ENCODE measurements at regions not wholly inside any gene's neighbourhood (a gene's known extent, or its start where the extent isn't known, plus 50 kb on each side); places are given as distances from the start of the nearest gene placed in this dataset.
"Not testable (repeated sequence)": the region's sequence is repeated elsewhere in the genome, so short reads cannot be mapped to it uniquely, and the experiment has no call there.

- DNase-seq = not testable (repeated sequence)
Observed at GRCh38 chr5:145652700-145653099, 182.4 kb downstream of the PRELID2 start.

- not testable (repeated sequence) for DNase-seq
Observed at GRCh38 chr5:145647137-145647536, 188.0 kb downstream of the PRELID2 start.

GRCh38 chr5:145643214-145643613 lies 191.9 kb downstream of the PRELID2 start:
- DNase-seq = not testable (repeated sequence)

DNA sequence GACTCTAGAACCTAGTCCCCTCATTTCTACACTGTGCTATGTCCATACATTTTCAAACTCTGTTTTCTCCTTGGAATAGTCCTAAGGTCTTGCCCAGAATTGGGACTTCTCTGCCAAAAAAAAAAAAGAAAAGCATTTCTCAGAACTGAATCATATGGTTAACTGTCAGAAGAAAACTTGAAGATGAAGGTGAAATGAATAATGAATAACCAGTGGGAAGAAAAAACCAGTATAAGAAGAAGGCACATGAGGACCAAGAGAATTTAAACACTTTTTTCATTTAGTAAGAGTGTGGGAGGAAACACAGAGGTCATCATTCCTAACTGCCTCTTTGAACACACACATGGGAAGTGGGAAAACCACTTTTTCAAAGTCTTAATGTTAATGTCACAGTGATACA lies 197.7 kb downstream of the PRELID2 start:
- no peak for DNase-seq

DNA sequence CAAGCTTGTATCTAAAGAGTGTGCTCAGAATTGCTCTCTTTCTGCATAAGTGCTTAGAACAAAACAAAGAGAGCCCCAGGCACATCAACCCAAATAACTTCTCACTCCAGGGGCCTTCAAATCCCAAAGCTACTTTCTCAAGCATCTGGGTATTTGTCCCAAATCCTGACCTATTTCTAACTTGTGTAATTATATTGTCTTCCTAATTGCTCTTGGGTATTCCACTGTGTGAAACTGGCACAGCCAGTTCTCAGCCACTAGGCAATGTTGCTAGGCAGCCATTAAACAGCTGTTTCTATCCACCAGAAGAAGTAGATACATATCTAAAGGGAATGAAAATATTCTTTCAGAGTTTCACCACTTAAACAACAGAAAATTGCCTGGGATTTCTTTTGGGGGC lies 198.8 kb downstream of the PRELID2 start:
- DNase-seq = no peak

DNA sequence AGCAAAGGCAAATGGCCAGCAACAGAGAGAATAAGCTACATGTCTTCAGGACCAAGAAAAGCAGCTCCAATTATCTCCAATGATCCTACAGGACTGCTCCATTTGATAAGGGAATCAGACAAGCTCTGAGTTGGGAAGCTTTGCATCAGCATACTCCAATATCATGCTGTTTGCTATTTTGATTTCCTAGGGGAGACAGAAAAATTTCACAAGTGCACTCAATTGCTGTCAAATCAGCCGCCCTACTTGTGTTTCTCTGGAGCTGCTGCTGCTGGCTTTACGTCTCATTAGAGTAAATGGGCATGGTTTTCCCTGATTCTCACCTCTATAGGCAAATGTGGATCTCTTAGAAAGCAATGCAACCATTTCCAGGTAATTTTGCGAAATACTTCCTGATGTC lies 201.7 kb downstream of the PRELID2 start:
- DNase-seq = no peak

- DNase-seq = no peak
Observed at GRCh38 chr5:145632701-145633100, 202.4 kb downstream of the PRELID2 start.

DNA sequence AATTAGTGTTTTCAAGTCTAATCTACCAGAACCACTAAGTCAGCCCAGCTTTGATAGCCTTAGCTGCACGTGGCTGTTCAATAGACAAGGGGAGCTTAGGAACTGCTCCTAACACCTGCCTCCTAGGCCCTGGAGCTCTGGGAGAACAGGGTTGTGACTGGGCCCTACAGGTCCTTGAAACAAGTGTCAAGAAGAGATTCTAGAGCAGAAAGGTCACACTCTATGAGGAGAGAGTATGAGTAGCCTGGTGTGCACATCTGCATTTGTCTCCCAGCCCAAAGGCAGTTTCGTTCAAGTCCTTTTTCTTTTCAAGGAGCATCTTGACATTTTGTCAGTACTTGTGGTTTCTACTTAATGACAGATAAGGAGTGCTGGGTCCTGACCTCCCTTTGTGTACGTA lies 206.1 kb downstream of the PRELID2 start:
- DNase-seq = no peak

- DNase-seq = no peak
Observed at GRCh38 chr5:145628525-145628924, 206.6 kb downstream of the PRELID2 start.

DNA sequence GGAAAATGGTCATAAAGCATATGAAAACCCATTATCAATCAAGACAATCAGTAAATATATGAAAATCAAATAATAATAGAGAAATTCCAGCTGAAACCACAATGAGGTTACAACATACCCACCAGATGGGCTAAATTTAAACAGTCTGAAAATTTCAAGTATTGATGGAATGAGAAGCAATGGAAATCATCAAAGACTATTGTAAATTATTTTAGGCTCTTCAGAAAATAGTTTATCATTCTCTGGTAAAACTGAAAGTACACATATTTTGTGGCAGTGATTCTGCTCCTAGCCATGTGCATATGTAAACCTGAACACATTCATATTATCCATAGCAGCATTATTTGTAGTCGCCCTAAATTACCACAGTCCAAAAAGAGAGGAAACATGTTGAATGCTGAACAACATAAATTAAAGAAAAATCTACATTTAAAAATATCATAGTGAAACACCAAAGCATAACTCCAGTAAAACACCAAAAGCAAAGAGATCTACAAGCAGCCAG lies 215.3 kb downstream of the PRELID2 start:
- DNase-seq = no peak

DNA sequence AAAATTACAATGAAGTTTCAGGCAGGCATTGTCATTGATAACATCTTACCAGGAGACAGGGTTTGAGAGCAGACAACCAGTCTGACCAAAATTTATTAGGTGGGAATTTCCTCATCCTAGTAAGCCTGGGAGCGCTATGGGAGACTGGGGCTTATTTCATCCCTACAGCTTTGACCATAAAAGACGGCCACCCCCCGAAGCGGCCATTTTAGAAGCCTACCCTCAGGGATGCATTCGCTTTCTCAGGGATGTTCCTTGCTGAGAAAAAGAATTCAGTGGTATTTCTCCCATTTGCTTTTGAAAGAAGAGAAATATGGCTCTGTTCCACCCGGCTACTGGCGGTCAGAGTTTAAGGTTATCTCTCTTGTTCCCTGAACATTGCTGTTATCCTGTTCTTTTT lies 218.4 kb downstream of the PRELID2 start:
- not testable (repeated sequence) for DNase-seq

- no peak for DNase-seq
Observed at GRCh38 chr5:145598983-145599382, 236.2 kb downstream of the PRELID2 start.

DNA sequence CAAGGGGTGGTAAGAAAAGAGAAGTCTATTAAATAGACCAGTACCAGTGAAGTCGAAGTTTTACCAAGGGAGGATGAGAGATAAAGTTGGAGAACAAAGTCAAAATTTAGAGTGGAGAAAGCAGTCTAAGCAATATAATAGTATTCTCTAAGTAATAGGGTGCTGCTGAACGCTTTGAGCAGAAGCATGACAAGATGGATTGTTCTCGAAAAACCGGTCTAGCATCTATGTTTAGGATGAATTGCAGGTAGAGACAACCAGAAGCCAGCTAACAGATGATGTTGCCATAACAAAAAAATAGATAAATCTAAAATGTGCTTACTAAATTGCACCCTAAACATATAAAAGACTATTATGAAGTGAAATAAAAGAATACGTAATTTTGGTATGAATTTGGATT lies 237.0 kb downstream of the PRELID2 start:
- DNase-seq = no peak

GRCh38 chr5:145591578-145591977 lies 243.6 kb downstream of the PRELID2 start:
- no peak for DNase-seq

DNA sequence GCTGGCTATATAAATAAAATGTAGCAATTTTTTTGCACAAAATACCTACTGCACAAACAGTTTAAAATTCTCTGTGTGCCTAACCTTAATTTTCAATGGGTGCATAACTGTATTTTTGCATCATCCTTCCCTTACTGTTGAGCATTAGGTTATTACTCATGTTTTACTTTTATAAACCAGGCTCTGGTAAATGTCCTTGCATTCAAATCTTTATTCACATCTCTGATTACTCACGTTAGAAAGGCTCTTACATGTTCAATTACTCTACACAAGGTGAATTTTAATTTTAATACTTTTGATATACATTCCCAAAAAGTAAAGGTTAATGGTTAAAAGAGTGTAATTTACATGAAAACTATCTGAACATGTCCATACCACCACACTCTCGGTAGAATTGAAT lies 246.1 kb downstream of the PRELID2 start:
- no peak for DNase-seq

DNA sequence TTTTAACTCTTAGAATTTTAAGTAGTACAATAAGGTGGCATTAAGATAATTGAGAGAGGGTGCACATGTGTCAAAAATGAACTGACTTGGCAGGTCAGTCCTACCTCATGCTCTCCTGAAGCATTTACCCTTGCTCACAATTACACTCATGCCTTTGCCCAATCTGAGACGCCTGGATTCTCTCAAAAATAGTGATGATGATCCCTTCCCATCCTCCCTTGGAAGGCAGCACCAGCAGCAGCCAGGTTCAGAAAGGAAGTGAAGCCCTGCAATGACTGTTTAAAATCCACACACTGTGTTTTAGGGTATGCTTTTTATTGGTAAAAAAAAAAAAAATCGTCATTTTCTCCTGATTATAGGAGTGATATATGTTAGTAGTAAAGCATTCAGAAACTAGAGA lies 246.6 kb downstream of the PRELID2 start:
- DNase-seq = no peak

GRCh38 chr5:145588113-145588512 lies 247.0 kb downstream of the PRELID2 start:
- DNase-seq = no peak

GRCh38 chr5:145587710-145588109 lies 247.4 kb downstream of the PRELID2 start:
- DNase-seq = no peak

DNA sequence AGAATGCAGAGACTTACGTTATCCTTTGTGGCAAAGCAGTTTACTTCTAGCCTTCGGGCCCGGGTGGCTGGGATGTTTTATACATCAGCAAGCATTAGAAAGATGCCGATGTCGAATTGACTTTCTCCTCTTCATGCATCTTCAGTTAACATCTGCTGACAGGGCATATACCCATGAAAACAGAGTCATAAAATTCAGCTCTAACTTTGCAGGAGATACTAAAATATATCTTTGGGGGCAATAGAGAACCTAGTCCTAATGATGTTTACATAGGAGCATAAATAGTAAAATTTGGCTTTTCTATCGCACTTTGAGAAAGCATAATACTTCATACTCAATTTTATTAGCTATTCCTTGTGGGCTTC lies 247.9 kb downstream of the PRELID2 start:
- no peak for DNase-seq

- no peak for DNase-seq
Observed at GRCh38 chr5:145586661-145587307, 248.4 kb downstream of the PRELID2 start.

DNA sequence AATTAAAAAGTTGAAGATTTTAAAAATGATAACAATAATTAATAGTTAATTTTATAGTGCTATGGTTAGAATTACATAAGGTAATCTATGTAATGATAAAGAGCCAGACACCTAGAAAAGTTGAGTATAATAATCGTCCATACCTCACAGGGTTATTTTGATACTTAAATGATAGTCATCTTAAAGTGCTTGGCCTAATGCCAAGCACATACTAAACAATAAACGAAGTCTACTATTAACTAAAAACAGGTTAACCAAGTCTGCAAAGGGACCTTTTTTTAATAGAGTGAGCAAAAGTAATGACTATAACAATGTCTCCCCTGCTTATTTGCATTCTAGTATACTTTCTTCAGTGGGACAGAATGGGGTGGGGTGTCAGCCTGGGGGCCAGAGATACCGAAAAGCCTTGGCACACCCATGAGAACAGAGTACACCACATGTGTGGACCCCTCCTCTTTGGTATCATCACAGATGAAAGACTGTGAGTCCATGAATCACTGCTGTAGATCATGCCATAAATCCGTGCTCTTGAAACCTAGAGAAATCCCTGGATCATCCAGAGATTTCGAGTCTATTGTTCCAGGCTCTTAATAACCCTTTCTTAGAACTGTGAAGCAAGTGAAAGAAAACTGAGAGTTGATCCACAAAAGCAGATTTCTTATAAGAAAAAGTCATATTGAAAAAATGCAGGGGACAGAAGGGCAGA lies 249.5 kb downstream of the PRELID2 start:
- no peak for DNase-seq

DNA sequence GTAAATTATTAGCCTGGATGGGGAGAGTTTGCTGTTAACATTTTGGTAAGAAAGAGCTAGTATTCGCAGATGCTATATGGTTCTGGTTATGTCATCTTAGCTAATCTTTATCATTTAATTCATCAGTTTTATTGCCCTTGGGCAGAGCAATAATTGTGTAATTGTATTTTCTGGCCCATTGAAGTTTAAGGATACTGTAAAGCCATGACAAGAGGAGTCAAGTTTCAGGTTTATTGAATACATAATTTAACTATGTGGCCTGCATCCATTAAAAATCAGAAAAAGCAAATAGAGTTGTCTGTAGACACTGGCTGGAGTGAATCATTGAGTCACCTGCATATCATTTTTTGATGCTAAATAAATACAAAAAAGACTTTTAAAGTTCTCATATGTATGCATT lies 255.8 kb downstream of the PRELID2 start:
- no peak for DNase-seq

DNA sequence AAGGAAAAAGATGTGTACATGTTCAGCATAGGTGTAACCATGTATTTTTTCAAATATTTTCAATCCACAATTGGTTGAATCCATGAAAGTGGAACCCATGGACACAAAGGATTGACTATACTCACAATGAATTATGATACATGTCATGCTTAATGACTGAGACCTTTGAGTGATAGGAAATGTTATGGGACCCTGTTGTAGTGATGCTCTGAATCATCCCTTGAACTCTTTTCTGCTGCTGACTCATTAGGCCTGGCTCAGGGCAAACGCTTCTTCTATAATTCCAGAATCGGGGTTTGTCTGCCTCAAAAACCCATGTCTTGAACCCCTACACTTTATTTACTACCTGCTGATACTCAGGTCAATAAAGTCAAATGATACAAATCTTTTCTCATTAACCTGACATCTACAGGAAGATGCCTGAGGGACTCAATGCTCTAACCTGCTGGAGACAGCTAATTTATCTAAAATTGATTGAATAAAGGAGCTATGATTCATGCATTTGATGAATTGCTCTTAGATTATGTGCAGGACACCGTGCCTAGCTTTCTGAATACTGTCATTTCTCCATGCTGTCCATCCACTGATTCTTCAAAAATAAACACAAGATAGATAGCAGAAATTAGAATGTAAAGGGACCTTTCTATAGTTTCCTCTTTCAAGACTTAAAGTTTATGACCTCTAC lies 260.1 kb downstream of the PRELID2 start:
- DNase-seq = no peak

DNA sequence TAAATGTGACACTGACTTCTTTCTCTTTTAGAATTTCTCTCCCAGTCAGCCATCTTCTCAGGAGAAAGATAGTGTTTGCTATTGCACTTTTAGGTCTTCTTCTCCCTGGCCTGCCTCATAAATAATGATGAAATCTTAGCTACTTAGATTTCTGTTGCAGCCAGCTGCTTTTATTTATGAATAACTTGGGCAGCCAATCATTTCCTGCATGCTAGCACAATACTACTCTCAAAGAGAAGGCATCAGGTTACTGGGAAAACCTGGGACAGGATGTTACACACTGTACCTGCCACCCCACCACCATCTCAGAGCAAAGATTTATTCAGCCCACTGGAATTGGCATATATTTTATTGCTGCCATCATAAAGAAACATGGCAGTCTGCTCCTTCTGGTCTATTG lies 266.6 kb downstream of the PRELID2 start:
- DNase-seq = no peak
